Fibroblast of the conjunctiva (primary cell): ENCODE measurements at regions not wholly inside any gene's neighbourhood (a gene's known extent, or its start where the extent isn't known, plus 50 kb on each side); places are given as distances from the start of the nearest gene placed in this dataset.

Source experiments
- DNase-seq: peaks from one replicate; pipeline ENCODE4 v3.0.0-alpha.2; 2010; ENCODE audit warnings: low read depth

DNA sequence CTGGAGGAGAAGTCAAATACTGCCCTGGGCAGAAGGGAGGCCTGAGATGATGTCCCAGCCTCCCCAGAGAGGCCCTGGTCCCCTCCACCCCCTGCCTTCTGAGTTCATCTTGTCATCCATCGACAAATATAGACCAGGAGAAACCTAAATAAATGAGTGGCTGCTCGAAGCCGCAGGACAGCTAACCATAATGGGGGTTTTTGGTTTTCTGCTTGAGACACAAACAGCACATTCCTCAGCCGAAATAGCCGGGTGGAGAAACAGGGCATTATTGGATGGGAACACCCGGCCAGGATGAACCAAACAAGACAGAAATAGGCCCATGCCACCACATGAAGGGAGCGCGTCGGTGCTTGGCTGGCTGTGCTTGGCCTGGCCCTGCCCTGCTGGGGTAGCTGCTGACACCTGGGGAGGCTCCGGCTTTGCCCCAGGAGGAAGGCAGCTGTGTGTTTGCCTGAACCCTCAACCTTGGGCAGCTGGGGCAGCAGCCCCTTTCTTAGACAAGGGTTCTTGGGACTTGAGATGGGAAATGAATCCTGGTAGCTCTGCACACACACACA, 188.1 kb downstream of the IRX5 start:
- no peak for DNase-seq

DNA sequence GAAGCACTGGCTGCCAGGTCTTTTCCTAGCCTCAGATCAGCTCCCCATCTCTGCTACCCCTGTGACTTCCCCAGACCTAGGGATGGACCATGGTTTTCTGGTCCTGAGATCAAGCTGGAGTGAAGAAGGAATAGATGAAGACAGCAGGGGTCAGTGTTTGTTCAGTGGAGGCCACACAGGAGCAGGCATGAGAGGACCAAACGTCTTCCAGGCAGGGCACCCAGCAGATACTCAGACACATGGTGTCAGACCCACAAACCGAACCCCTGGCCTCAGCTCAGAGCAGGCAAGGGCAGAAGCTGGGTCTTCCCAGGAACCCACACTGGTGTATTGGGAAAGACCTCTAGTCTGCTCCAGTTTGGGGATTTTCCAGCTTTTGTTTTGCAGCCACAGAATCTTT, 189.7 kb downstream of the IRX5 start:
- no peak for DNase-seq

DNA sequence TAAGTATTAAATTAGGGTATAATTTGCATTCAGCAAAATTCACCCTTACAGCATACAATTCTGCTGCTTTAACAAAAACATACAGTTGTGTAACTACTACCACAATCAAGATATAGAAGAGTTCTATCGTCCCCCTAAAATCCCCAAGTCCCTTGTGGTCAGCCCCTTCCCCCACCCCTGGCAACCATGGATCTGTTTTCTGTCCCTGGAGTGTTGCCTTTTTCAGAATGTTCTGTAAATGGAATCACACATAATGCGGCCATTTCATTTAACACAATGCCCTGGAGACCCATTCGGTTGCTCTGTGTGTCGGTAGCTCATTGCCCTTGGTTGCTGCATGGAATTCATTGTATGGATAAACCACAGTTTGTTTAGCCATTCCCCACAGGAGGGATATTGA, 190.2 kb downstream of the IRX5 start:
- DNase-seq: no peak

DNA sequence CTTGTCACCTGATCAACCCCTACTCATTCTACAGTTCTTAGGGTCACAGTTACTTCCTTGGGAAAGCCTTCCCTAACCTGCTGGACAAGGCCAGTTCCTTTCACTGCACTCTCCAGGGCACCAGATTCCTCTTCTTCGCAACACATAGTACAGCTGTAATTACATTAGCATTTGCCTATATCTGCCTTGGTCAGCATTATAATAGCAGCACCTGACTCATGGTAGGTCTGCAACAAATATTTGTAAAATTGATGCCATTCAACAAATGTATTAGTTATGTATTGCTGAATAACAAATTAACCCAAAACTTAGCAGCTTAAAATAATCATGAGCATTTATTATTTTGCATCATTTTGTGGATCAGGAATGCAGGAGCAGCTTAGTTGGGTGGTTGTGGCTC, 193.0 kb downstream of the IRX5 start:
- no peak for DNase-seq

DNA sequence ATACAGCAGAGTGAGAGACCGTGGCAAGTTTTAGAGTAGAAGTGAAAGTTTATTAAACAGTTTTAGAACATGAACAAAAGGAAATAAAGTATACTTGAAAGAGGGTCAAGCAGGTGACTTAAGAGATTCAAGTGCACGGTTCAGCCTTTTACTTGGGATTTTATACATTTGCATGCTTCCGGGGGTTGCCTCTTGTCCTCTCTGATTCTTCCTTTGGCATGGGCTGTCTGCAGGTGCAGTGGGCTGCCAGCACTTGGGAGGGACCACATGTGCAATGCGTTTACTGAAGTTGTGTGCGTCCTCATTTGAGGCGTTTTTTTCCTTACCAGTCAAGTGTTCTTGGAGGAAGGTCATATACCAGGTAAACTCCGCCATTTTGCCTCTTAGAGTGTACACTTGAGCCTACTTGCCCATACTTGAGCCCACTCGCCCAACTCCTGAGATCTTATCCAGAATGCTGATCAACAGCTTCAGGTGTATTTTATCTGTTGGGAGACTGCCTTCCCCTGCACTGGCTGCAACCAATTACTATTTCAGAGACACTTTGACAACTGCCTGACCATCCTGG, 195.2 kb downstream of the IRX5 start:
- no peak for DNase-seq

DNA sequence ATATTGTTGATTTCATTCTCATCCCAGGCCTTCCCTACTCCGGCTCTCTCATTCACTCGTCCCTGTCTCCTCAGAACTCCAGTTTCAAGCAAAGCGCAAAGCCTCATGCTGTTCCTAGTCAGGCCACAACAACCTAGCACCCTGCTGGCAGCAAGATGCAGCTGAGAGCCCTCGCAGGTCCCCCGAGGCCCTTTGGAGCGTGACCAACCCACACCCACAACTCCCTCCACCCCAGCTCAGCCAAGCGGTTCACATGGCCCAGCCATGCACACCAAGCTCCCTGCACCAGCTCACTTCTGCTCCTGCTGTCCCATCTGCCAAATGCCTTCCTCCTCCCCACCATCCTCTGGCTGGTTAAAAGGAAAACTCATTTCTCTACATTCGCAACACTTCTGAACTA, 195.8 kb downstream of the IRX5 start:
- no peak for DNase-seq

DNA sequence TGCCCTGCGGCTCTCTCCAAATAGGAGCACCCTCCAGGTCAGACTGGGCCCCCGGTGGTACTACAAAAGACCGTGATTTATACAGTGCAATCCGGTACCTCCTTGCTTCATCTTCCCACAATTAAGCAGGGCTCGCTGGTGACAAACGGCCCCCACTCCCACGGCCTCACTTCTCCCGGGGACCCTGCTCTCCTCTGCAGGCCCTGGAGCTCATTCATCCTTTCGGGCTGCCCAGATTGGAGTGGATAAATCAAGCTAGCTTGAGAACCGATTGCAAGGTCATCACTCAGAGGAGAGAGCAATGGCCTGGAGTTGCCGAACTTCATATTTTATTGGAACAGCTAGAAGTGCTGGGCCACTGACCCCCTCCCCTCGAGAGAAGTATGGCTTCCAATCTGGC, 193.5 kb upstream of the IRX6 start:
- DNase-seq: no peak

DNA sequence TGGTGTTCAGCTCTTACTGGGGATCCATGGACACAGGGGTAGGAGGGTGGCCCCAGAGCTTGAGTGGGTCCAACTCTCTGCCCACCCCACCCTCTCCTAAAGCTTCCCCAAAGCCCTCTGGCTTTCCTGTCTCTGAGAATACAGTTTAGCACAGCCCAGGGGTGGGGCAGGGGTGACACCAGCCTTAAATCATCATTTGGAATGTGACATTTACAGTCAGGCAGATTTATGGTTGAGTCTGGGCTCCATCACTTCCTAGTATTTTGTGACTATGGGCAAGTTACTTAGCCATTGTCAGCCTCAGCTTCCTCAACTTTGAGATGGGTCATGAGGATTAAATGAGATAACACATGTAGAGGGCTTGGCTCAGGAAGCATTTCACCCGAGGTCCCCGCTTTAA, 193.1 kb upstream of the IRX6 start:
- DNase-seq: no peak

DNA sequence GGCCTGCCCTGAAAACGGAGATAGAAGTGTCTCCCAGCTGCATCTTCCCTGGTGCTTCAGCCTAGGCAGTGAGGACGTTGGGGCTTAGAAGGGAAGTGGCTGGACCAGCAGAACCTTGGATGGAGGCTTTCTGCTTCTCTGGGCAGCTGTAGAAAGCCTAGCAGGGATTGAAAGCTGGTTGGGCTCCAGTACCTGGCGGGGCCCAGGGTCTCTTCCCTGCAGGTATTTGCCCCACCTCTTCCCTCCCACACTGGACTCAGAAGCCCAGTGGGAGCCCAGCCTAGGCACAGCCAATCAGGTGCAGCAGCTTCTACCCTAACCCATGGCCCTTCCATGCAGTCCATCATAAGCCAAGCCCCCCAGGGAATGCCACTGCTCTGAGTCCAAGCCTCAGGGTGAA, 190.3 kb upstream of the IRX6 start:
- no peak for DNase-seq

DNA sequence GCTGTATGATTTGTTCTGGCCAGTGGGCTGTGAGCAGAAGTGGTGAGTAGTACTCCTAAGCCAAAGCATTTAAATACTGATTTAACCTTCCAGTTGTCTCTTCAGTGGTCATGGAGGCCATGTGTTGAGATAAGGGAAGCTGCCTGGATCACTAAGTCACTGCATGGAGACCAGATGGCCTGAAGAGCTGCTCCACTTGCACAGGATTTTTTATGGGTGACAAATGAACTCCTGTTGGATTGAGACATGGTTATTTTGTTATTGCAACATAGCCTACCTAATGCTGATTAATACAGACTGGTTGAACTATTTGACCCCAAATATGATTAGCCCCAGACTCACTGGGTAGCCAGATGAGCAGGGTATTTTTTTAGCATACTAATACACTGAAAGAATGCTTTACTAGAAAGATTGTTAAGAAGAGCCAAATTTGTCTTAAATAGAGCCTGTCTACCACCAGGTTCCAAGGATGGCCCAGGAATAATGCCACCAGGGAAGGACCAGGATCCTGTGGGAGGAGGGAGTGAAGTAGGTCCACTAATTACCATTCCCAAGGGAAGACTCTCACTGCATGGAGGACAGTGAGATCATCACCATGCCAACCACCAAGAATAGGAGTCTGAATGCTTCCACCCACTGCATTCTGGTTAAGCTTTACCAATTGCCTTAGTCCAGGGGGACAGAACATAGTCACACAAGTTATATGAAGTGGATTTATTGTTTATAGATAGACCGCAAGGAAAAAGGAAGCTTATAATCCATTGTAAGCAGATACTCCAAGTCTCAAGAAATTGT, 187.4 kb upstream of the IRX6 start:
- no peak for DNase-seq

DNA sequence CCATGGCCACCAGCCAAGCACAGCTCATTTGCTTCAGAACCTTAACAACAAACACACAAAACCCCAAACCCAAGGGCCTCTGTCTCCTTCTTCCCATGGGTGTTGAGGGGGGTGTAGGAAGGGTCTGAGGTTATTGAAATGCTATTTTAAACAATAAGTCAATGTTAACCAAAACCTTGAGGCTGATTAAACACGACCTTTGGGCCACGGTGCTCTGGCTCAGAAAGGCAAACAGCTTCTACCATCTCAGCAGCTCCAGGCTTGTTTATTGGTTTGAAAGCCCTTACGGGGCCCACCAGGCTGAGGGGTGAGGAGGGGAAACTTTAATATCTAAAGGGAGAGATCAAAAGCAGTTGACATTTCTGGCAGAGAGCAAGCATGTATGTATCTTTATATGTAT, 185.7 kb upstream of the IRX6 start:
- no peak for DNase-seq

DNA sequence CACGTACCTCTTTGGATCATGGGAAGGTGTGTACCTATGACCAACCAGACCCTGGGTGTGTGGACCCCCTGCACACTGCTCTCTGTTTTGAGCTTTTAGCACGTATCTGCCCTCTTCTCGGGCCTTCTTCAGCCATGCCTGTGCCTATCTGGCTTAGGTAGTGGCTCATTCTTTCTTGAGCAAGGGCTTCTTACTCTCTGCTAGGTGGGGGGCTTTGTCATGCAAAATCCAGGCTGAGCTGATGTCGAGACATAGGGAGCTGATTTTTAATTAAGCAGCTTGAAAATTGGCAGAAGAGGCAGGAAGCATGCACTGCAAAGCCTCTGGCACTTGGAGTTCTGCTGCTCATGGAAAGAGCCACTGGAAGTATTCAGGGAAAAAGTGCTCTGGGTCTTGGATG, 181.6 kb upstream of the IRX6 start:
- no peak for DNase-seq

DNA sequence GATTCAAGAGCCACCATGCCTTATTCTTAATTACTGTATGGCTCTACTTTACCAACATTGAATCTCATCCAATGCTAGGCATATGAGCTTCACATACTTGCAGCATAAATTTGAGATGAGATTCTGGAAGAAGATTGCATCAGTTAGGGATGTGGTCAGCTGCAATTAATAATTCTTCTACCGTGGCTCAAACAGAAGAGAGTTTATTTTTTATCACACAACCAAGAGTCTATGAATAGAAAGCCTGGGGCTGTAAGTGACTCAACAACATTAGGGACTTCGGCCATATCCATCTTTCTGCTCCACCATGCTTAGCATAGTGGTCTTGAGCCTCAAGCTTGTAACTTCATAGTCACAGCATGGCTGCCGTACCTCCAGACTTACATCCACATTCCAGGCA, 179.4 kb upstream of the IRX6 start:
- no peak for DNase-seq

DNA sequence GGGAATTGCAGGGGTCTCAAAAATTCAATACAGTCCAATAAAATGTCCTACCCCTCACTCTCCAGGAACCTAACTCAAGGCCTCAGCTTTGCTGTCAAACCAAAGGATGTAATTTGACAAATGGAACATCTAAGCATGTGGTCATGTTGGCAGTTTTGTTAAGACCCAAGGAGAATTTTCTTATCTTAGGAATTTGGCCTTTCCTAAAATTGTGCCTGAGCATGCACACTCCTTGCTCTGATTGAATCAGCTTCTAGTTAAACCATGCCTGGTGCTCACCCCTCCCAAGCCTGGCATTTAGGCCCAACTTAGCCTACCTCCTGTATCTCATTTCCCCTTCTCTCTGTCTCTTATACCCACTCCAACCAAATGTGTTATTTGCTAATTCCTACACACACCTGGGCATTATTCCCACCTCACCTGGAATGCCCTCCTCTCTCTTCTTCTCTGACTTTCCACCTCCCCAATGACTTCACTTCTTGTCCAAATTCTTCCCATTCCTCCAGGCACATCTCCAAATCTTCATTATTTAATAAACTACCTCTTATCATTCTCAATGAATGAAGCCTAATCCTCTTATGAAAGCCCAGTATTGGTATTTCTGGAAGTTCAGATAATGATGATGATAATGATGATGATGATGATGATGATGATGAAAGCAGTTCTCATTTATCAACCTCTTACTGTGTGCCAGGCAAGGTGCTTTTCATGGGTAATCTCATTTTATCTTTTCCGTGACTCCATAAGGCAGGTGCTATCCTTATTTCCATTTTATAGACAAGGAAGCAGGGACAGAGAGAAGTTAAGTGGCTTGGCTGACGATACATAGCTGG, 178.0 kb upstream of the IRX6 start:
- DNase-seq: no peak

DNA sequence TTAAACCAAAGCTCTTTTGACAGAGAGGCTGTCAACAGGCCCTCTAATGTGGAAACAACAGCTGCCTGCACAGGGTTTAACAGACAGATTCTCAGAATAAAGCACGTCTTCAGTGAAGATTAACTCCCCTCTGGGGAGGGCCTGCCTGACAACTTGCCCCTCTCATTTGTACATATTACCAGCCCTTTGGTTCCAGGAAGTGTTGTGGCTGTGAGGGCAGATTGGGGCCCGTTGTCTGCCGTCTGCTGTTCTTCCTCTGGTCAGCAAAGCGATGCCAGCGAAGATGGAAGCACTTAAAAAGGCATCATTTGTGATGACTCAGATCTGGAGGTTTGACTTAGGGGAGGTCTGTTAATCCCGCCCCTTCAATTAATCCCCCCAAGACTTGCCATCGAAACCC, 177.0 kb upstream of the IRX6 start:
- no peak for DNase-seq

DNA sequence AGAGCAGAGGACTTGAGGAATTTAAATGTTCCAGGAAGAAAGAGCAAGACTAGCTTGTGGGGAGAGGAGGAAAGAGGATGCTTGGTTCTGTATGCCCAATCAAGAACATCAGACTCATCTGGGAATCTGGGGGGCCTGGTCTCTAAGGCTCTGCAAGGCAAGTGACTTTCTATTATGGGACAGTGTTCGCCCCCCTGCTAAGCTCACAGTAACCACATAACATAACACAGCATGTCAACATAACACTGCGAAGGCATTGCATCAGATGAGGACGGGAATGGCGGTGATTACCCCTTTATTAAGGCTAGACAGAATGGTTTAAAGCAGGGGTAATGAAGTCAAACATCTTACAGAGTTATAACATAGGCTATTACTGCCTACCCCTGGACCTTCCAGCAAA, 176.6 kb upstream of the IRX6 start:
- DNase-seq: no peak

DNA sequence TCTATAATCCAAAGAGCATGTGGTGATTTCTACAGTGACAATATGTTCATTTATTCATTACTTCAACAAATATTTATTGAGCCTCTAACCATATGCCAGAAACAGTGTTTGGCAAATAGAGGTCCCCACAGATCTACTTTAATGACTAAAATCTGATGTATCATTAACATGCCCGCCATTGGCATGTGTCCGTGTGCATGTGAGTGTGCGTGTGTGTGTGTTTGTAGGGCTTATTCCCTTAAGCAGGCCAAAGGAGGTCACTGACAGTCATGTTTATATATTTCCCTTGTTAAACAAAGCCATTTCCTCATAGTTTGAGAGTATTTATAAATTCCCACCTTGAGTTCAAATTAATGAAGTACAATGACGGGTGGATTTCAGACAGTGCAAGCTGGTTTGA, 174.4 kb upstream of the IRX6 start:
- DNase-seq: no peak

DNA sequence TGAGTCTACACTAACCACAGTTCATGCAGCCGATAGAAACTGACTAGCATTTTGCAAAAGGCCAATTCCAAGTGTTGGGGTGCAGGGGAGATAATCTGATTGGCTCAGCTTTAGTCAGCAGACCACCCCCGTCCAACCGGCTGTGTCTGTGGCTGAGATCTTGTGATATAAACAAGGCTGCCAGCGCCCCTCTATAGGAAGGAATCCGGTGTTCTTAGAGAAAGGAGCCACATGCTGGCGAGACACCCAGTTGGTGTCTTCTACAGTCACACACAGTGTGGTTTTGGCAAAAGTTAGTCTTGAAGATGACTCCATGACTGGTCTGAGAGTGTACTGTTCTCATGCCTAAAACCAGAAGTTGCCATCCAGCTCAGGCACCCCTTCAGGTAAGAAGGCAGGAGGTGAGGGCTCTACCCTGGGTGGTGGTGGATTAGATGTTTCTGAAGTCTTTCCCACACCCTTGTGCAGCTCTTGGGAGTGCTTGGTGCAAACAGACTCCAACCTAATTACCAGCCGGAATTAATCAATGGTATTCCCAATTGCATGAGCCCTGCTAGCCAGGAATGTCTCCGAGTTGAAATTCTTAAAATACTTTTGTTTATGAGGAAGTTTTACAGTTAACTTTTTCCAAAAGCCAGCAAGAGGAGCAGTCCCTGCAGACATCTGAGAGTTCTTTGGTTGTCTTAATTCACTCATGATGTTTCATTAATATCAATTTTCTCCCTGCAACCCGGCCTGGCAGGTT, 172.3 kb upstream of the IRX6 start:
- DNase-seq: no peak

DNA sequence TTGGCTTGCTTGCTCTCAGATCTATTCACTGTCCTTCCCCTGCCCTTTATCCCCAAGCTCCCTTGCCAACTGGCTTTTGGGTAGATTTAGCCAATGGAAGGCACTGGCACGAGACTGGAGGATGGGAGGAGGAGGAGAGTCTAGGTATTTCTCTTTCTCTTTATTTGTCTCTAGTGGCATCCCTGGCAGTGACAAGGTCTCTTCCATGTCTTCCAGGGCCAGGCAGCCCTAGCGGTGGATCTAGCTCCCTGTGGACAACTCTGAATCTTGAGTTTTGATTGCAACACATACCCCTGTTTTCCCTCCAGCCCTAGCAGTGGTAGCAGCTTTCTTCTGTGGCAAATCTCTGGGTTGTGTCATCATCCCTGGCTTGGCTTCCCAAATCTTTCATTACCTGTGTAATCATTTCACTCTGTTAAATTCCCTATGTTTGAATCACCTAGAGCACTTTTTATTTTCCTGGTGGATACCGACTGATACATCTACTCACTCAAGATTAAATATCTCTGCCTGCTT, 171.1 kb upstream of the IRX6 start:
- DNase-seq: no peak

DNA sequence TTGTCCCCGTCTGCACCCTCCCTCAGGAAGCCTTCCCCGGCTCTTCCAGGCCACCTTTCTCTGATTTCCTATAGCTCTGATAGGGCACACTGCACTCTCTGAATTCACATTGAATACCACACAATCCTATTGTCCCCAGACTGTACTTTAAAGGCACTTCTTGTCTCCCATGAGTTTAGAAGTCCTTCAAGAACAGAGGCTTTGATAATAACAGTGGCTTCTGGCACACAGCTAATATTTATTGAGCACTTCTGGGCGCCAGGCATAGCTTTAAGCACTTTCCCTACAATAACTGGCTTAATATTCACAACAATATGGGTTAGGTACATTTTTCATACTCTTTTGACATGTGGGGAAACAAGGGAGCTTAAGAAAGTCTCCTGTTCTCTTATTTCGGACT, 169.7 kb upstream of the IRX6 start:
- no peak for DNase-seq

DNA sequence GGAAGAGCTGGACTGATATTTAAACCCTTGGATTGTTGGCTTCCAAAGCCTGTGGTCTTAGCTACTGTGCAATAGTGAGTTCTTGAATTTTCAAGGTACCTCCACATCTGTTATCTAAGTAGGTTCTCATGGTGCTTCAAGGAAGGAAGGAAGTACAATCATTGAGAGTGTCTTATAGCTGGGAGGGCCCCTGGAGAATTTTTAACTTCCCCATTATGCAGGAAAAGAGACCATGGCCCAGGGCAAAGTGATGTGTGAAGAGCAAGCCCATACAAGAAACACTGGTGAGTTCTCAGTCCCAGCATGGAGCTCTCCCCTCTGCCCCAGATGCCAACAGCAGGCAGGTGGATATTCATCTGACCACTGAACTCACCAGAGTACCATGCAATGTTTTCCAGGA, 169.0 kb upstream of the IRX6 start:
- DNase-seq: no peak

DNA sequence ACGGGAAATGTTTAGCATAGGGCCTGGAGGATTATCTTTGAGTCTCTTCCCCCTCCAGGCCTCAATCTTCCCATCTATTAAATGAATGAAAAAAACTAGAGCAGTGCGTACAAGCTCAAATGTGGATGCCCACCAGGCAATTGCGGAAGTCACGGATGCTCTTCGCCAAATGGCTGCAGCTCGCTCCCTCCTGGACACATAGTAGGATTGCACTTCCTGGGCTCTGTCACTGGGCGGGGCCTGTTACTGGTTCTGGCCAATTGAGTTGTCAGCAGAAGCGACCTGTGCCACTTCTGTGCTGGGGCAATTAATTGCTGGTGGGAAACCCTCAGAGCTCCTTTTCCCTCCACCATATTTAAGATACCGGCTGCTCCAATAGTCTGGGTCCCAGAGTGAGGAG, 168.2 kb upstream of the IRX6 start:
- DNase-seq: no peak
